ENCODE measurements at regions not wholly inside any gene's neighbourhood (a gene's known extent, or its start where the extent isn't known, plus 50 kb on each side); places are given as distances from the start of the nearest gene placed in this dataset.

DNA sequence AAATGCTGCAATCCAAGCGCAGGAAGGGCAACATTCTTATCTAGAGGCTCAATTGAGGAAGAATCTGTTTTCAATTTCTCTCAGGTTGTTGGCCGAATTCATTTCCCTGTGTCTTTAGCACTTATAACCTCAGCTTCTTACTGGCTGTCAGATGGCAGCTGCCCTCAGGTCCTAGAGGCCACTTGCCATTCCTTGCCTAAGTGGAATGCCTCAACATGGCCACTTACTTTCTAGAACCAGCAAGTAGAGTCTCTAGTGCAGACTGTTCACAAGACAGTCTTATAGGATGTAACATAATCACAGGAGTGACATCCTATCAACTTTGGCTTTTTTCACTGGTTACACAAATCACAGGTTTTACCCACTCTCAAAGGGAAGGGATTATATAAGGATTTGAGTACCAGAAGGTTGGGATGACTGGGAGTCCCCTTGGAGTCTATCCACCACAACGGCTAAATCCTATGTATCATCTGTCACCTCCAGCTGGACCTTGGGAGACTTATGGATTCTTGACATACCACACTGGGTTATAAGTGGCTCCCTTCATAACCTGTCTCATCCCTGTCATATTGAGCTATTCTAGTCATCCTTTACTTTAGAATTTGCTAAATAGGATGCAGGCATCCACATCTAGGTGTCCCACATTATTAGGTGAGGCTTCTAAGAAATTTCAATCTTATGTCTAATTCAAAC, 297.9 kb upstream of the CTSO start:
- Histone ChIP-seq H3K27ac (no peak overlapping the region), H3K27me3 (no peaks in the 10 kb centered on the region), H3K36me3 (no peaks in the 10 kb centered on the region), H3K4me1 (peaks cover 0 to 8% (median 0%) of the 10 kb centered on the region in 3 donors), H3K4me3 (no peak overlapping the region), H3K9me3 (no peaks in the 10 kb centered on the region)
- 79 to 86% methylated on average over 2 of the region's 3 CpGs for WGBS, 2 donors (ENCODE audit: low coverage in 1 of 2)
- ATAC-seq, result no peak
- TF ChIP-seq EP300 (IDR thresholded peaks at IDR 0.05) (no peak), POLR2A (IDR thresholded peaks at IDR 0.05) (no peak), CTCF (IDR thresholded peaks at IDR 0.05) (no peak), POLR2AphosphoS5 (IDR thresholded peaks at IDR 0.05) (no peak)

- H3K4me1 ChIP-seq, result no peaks in the 10 kb centered on the region
Measured at GRCh38 chr4:156248917-156249316, 295.3 kb upstream of the CTSO start.

DNA sequence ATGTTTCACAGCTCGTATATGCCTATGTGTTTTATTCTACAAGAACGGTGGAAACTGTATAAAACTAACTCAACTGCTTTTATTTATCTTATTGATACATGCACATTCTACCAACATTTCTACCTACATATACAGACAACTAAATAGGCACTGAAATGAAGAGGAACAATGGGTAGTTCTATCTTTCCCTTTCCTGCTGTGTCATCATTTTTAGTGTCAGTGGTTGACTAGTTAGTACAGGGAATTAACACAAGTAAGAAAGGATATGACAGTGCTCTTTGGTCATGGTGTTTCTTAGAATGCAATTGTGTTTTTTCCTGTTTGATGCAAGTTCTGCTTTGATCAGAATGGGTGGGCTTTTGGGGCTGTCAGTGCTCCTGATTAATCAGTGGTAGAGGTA, 293.8 kb upstream of the CTSO start:
- ATAC-seq, result no peak
- no peak overlapping the region for H3K4me3 ChIP-seq
- 42 to 46% methylated on average over 2 of the region's 2 CpGs for WGBS, 2 donors (ENCODE audit: low coverage in 1 of 2)

More at GRCh38 chr4:156248917-156249316, 295.3 kb upstream of the CTSO start:
- Histone ChIP-seq H3K4me3 (no peak overlapping the region), H3K9me3 (no peaks in the 10 kb centered on the region), H3K27me3 (no peaks in the 10 kb centered on the region), H3K36me3 (no peaks in the 10 kb centered on the region), H3K27ac (no peak overlapping the region)
- no peak for ATAC-seq
- WGBS, 2 donors (ENCODE audit: low coverage in 1 of 2), result 33 to 86% methylated on average over 1 to 3 of the region's 3 CpGs
- TF ChIP-seq EP300 (IDR thresholded peaks at IDR 0.05) (no peak), POLR2A (IDR thresholded peaks at IDR 0.05) (no peak), CTCF (IDR thresholded peaks at IDR 0.05) (no peak), POLR2AphosphoS5 (IDR thresholded peaks at IDR 0.05) (no peak)

DNA sequence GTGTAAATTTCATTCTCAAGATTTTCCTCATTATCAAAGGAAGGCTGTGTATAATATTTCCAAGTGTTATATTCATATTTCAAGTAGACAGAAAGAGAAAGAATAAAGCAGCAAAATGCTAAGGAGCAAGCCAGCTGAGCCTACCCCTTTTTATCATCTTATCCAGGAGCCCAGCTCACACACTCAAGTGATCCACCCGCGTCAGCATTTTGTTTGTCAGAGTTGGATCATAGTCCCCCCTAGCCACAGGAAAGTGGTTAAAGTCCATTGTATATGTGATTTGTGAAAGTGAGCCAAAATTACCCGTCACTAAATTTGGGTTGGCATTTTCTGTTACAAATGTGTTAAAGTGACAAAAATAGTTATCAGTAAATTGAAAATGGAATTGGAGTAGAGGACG, 289.3 kb upstream of the CTSO start:
- WGBS, 2 donors (ENCODE audit: low coverage in 1 of 2), result 86 to 100% methylated on average over 2 to 4 of the region's 4 CpGs
- Histone ChIP-seq H3K27me3 (no peaks in the 10 kb centered on the region), H3K9me3 (no peaks in the 10 kb centered on the region), H3K4me3 (no peak overlapping the region), H3K36me3 (no peaks in the 10 kb centered on the region), H3K27ac (no peak overlapping the region), H3K4me1 (no peaks in the 10 kb centered on the region)
- ATAC-seq, result no peak
- TF ChIP-seq CTCF (IDR thresholded peaks at IDR 0.05), result no peak

More for the DNA sequence above, 293.8 kb upstream of the CTSO start:
- Histone ChIP-seq H3K36me3 (no peaks in the 10 kb centered on the region), H3K9me3 (no peaks in the 10 kb centered on the region), H3K27me3 (no peaks in the 10 kb centered on the region), H3K4me1 (no peaks in the 10 kb centered on the region), H3K27ac (no peak overlapping the region)
- no peak for TF ChIP-seq EP300 (IDR thresholded peaks at IDR 0.05)
- TF ChIP-seq CTCF (IDR thresholded peaks at IDR 0.05), result no peak
- no peak for TF ChIP-seq POLR2A (IDR thresholded peaks at IDR 0.05)
- TF ChIP-seq POLR2AphosphoS5 (IDR thresholded peaks at IDR 0.05), result no peak

- no peak for ATAC-seq
- Histone ChIP-seq H3K4me3 (no peak overlapping the region), H3K27ac (no peak overlapping the region), H3K9me3 (no peaks in the 10 kb centered on the region), H3K4me1 (no peaks in the 10 kb centered on the region), H3K27me3 (no peaks in the 10 kb centered on the region), H3K36me3 (no peaks in the 10 kb centered on the region)
- no peak for TF ChIP-seq CTCF (IDR thresholded peaks at IDR 0.05)
- TF ChIP-seq POLR2A (IDR thresholded peaks at IDR 0.05), result no peak
- TF ChIP-seq EP300 (IDR thresholded peaks at IDR 0.05), result no peak
- TF ChIP-seq POLR2AphosphoS5 (IDR thresholded peaks at IDR 0.05), result no peak
- 56 to 72% methylated on average over 3 to 4 of the region's 4 CpGs for WGBS, 2 donors (ENCODE audit: low coverage in 1 of 2)
Measured at GRCh38 chr4:156242390-156242789, 288.7 kb upstream of the CTSO start.

All from gastroesophageal sphincter (tissue), 4 donors.